Panc1 (cell line): ENCODE measurements at regions not wholly inside any gene's neighbourhood (a gene's known extent, or its start where the extent isn't known, plus 50 kb on each side); places are given as distances from the start of the nearest gene placed in this dataset.

Experiments
- ATAC-seq: fragments of 200-7000 bp; cut with Tn5 transposase; 2 replicates; pipeline ENCODE4 v1.9.1; 2020; ENCODE audit warnings: mild to moderate bottlenecking, moderate library complexity
- BruUV-seq: library from RNA; stranded (reverse); fragments of 400-500 nt; replicated peaks from 2 replicates; lab custom pipeline; 2021; lab: Mats Ljungman, UMichigan
- CTCF ChIA-PET: fragments of 300-600 bp; sonication (Branson Sonifier 250); formaldehyde crosslinking; loops from one replicate; lab custom pipeline; 2022; ENCODE audit warnings: antibody characterized with exemption; lab: Charles Lee
- POLR2A ChIA-PET: fragments of 300-600 bp; sonication (Branson Sonifier 250); formaldehyde crosslinking; loops from one replicate; lab custom pipeline; 2022; ENCODE audit warnings: antibody characterized with exemption; lab: Charles Lee
- DNase-seq: peaks from one replicate; pipeline ENCODE4 v3.0.0-alpha.2; 2010; ENCODE audit warnings: low read depth, low spot score
- H3K27ac ChIP-seq: 2 replicates; pipeline ENCODE4 v1.5.1; 2011; ENCODE audit warnings: mild to moderate bottlenecking, low read length, inconsistent platforms
- H3K27me3 ChIP-seq: fragments of 200-500 bp; sonication (Bioruptor generic); 2 replicates; pipeline ENCODE4 v1.6.0; 2014; ENCODE audit warnings: low read length, inconsistent platforms; ENCODE audit not compliant: control insufficient read depth, insufficient read depth
- H3K36me3 ChIP-seq: fragments of 200-500 bp; sonication (Bioruptor generic); 2 replicates; pipeline ENCODE4 v1.5.1; 2014; ENCODE audit warnings: inconsistent platforms, mild to moderate bottlenecking, low read length, moderate library complexity; ENCODE audit not compliant: control insufficient read depth, insufficient read depth
- H3K4me1 ChIP-seq: 2 replicates; pipeline ENCODE4 v1.5.1; 2011; ENCODE audit warnings: inconsistent platforms, mild to moderate bottlenecking, low read length, moderate library complexity; ENCODE audit not compliant: control insufficient read depth, insufficient read depth
- H3K4me3 ChIP-seq, 2 experiments: 2 replicates each; pipeline ENCODE4 v1.5.1; 2011 to 2012; ENCODE audit warnings: low read depth in 2 of 2, low read length in 2 of 2, mild to moderate bottlenecking in 2 of 2, inconsistent platforms in 1 of 2, moderate library complexity in 1 of 2
- H3K9me3 ChIP-seq: fragments of 200-500 bp; sonication (Bioruptor generic); 2 replicates; pipeline ENCODE4 v1.5.1; 2014; ENCODE audit warnings: low read depth, mild to moderate bottlenecking, inconsistent platforms, low read length, moderate library complexity; ENCODE audit not compliant: control insufficient read depth, insufficient read depth
- CTCF ChIP-seq: fragments of 450-650 bp; IDR thresholded peaks from 2 replicates; pipeline ENCODE4 v1.5.1; 2017; ENCODE audit warnings: mild to moderate bottlenecking
- POLR2AphosphoS5 ChIP-seq: IDR thresholded peaks from 2 replicates; pipeline ENCODE4 v1.6.1; 2012; ENCODE audit warnings: mild to moderate bottlenecking, low read depth, low read length, moderate library complexity
- REST ChIP-seq, 2 experiments: IDR thresholded peaks; 2 replicates each; pipeline ENCODE4 v1.6.1; 2011 to 2012; ENCODE audit warnings: low read depth in 2 of 2, control low read depth in 1 of 2, low read length in 1 of 2, mild to moderate bottlenecking in 1 of 2, moderate library complexity in 1 of 2; ENCODE audit not compliant: insufficient read depth in 1 of 2
- SIN3A ChIP-seq: IDR thresholded peaks from 2 replicates; pipeline ENCODE4 v1.6.1; 2012; ENCODE audit warnings: low read depth, mild to moderate bottlenecking, low read length, moderate library complexity, borderline replicate concordance; ENCODE audit not compliant: insufficient read depth
- TCF7L2 ChIP-seq: IDR thresholded peaks from 2 replicates; pipeline ENCODE4 v1.6.1; 2011; ENCODE audit warnings: mild to moderate bottlenecking, low read depth, low read length, inconsistent platforms
- in situ Hi-C: cut with HindIII; loops from 2 replicates; pipeline ENCODE4 v1.10.0; 2016; ENCODE audit warnings: low sequenced_read_pairs, low pct_unique_long_range_greater_than_20kb
- intact Hi-C: fragments of 100-400 bp; cut with micrococcal nuclease; formaldehyde crosslinking; loops from one replicate; pipeline ENCODE4 v1.10.0; 2022; ENCODE audit not compliant: unreplicated experiment

GRCh38 chr10:45227042-45227441, 88.4 kb downstream of the OR13A1 start:
- POLR2A ChIA-PET, result no interaction called here
- no peak for ATAC-seq

GRCh38 chr10:45227456-45227855, 88.0 kb downstream of the OR13A1 start:
- BruUV-seq, result no TSS peak
- ChIA-PET POLR2A (no interaction called here), CTCF (no interaction called here)
- Histone ChIP-seq H3K27ac (no peak overlapping the region), H3K4me3 (no peak overlapping the region), H3K36me3 (no peaks in the 10 kb centered on the region), H3K9me3 (peaks cover 5% of the 10 kb centered on the region; the same call in 1 of the 2 replicates), H3K27me3 (peaks cover 23% of the 10 kb centered on the region), H3K4me1 (no peaks in the 10 kb centered on the region)
- in situ Hi-C loops (no loop called here), intact Hi-C loops (no loop called here)
- TF ChIP-seq CTCF (no peak), SIN3A (no peak), TCF7L2 (no peak), REST (IDR thresholded peaks at IDR 0.05; ENCODE audit: insufficient read depth in 1 of 2, low read depth in 2 of 2, low read length in 1 of 2) (no peak), POLR2AphosphoS5 (no peak)
- ATAC-seq (no peak), DNase-seq (no peak)

More at GRCh38 chr10:45227042-45227441, 88.4 kb downstream of the OR13A1 start:
- CTCF ChIA-PET, result no interaction called here
- in situ Hi-C loops (no loop called here), intact Hi-C loops (no loop called here)
- Histone ChIP-seq H3K36me3 (no peaks in the 10 kb centered on the region), H3K4me3 (no peak overlapping the region), H3K27ac (no peak overlapping the region), H3K27me3 (peaks cover 23% of the 10 kb centered on the region), H3K9me3 (peaks cover 5% of the 10 kb centered on the region; the same call in 1 of the 2 replicates), H3K4me1 (no peaks in the 10 kb centered on the region)
- no TSS peak for BruUV-seq
- no peak for DNase-seq
- TF ChIP-seq SIN3A (no peak), CTCF (no peak), REST (IDR thresholded peaks at IDR 0.05; ENCODE audit: insufficient read depth in 1 of 2, low read depth in 2 of 2, low read length in 1 of 2) (no peak), TCF7L2 (no peak), POLR2AphosphoS5 (no peak)
